ENCODE measurements at regions not wholly inside any gene's neighbourhood (a gene's known extent, or its start where the extent isn't known, plus 50 kb on each side); places are given as distances from the start of the nearest gene placed in this dataset.

- Histone ChIP-seq H2AFZ (ENCODE audit: low read length) (no peak overlapping the region), H3K79me2 (ENCODE audit: control insufficient read depth, insufficient read depth, low read length) (no peaks in the 10 kb centered on the region), H3K4me3 (replicated peaks in 1 of 4; ENCODE audit: control extremely low read depth in 1 of 4, insufficient read depth in 1 of 4, low read depth in 3 of 4, low read length in 4 of 4) (no peak overlapping the region), H3K4me1 (ENCODE audit: control insufficient read depth, extremely low read depth, insufficient read depth, low read length) (no peaks in the 10 kb centered on the region), H3K4me2 (ENCODE audit: extremely low read depth, insufficient read depth, low read length) (no peak overlapping the region), H3K27ac (ENCODE audit: insufficient read depth, low read length) (no peak overlapping the region), H4K20me1 (ENCODE audit: control insufficient read depth, extremely low read depth, insufficient read depth, low read length) (no peaks in the 10 kb centered on the region), H3K9me3 (ENCODE audit: control insufficient read depth, insufficient read depth, low read depth, low read length) (no peaks in the 10 kb centered on the region), H3K36me3 (ENCODE audit: control insufficient read depth, insufficient read depth, low read length) (no peaks in the 10 kb centered on the region), H3K27me3 (ENCODE audit: control insufficient read depth, insufficient read depth, low read length) (no peaks in the 10 kb centered on the region), H3K9ac (ENCODE audit: insufficient read depth, low read length) (no peak overlapping the region)
- DNase-seq (ENCODE audit: low read depth in 2 of 2) = no peak
- no peak for TF ChIP-seq CTCF (conservative IDR thresholded peaks at IDR 0.05 in 1 of 2, IDR thresholded peaks at IDR 0.05 in 1 of 2; ENCODE audit: low read depth in 1 of 2, low read length in 2 of 2)
Measured at GRCh38 chr20:24070679-24071078, 82.1 kb upstream of the GGTLC1 start.

GRCh38 chr20:24066076-24066700 lies 77.6 kb upstream of the GGTLC1 start:
- Histone ChIP-seq H2AFZ (ENCODE audit: low read length) (no peak overlapping the region), H3K36me3 (ENCODE audit: control insufficient read depth, insufficient read depth, low read length) (no peaks in the 10 kb centered on the region), H3K9me3 (ENCODE audit: control insufficient read depth, insufficient read depth, low read depth, low read length) (no peaks in the 10 kb centered on the region), H4K20me1 (ENCODE audit: control insufficient read depth, extremely low read depth, insufficient read depth, low read length) (no peaks in the 10 kb centered on the region), H3K27me3 (ENCODE audit: control insufficient read depth, insufficient read depth, low read length) (no peaks in the 10 kb centered on the region), H3K27ac (ENCODE audit: insufficient read depth, low read length) (no peak overlapping the region), H3K4me3 (replicated peaks in 1 of 4; ENCODE audit: control extremely low read depth in 1 of 4, insufficient read depth in 1 of 4, low read depth in 3 of 4, low read length in 4 of 4) (no peak overlapping the region), H3K9ac (ENCODE audit: insufficient read depth, low read length) (no peak overlapping the region), H3K4me2 (ENCODE audit: extremely low read depth, insufficient read depth, low read length) (no peak overlapping the region), H3K4me1 (ENCODE audit: control insufficient read depth, extremely low read depth, insufficient read depth, low read length) (no peaks in the 10 kb centered on the region), H3K79me2 (ENCODE audit: control insufficient read depth, insufficient read depth, low read length) (no peaks in the 10 kb centered on the region)
- TF ChIP-seq EZH2 (IDR thresholded peaks at IDR 0.05; ENCODE audit: low read length, missing control alignments) = no peak
- DNase-seq (ENCODE audit: low read depth in 2 of 2) = no peak

- H3K9me3 ChIP-seq (ENCODE audit: control insufficient read depth, insufficient read depth, low read depth, low read length) = no peaks in the 10 kb centered on the region
- DNase-seq (ENCODE audit: low read depth in 2 of 2) = no peak
- no peak overlapping the region for H3K9ac ChIP-seq (ENCODE audit: insufficient read depth, low read length)
- TF ChIP-seq CTCF (conservative IDR thresholded peaks at IDR 0.05 in 1 of 2, IDR thresholded peaks at IDR 0.05 in 1 of 2; ENCODE audit: low read depth in 1 of 2, low read length in 2 of 2) (no peak), EZH2 (IDR thresholded peaks at IDR 0.05; ENCODE audit: low read length, missing control alignments) (no peak)
- H3K79me2 ChIP-seq (ENCODE audit: control insufficient read depth, insufficient read depth, low read length) = no peaks in the 10 kb centered on the region
- no peak overlapping the region for H3K4me3 ChIP-seq (replicated peaks in 1 of 4; ENCODE audit: control extremely low read depth in 1 of 4, insufficient read depth in 1 of 4, low read depth in 3 of 4, low read length in 4 of 4)
- no peaks in the 10 kb centered on the region for H4K20me1 ChIP-seq (ENCODE audit: control insufficient read depth, extremely low read depth, insufficient read depth, low read length)
- H3K4me2 ChIP-seq (ENCODE audit: extremely low read depth, insufficient read depth, low read length) = no peak overlapping the region
- H3K27me3 ChIP-seq (ENCODE audit: control insufficient read depth, insufficient read depth, low read length) = no peaks in the 10 kb centered on the region
- no peak overlapping the region for H3K27ac ChIP-seq (ENCODE audit: insufficient read depth, low read length)
- H3K36me3 ChIP-seq (ENCODE audit: control insufficient read depth, insufficient read depth, low read length) = no peaks in the 10 kb centered on the region
- no peak overlapping the region for H2AFZ ChIP-seq (ENCODE audit: low read length)
- no peaks in the 10 kb centered on the region for H3K4me1 ChIP-seq (ENCODE audit: control insufficient read depth, extremely low read depth, insufficient read depth, low read length)
Measured at GRCh38 chr20:24064915-24065314, 76.3 kb upstream of the GGTLC1 start.
